CD4-positive, CD25-positive, alpha-beta regulatory T cell (primary cell): ENCODE measurements at regions not wholly inside any gene's neighbourhood (a gene's known extent, or its start where the extent isn't known, plus 50 kb on each side); places are given as distances from the start of the nearest gene placed in this dataset.

Experiments
- ATAC-seq, 2 donors: fragments of 150-1000 bp; cut with Tn5 transposase; one replicate each; pipeline ENCODE4 v1.10.0; 2021; ENCODE audit warnings: low read depth in 2 of 2, moderate number of reproducible peaks in 2 of 2, moderate library complexity in 1 of 2
- DNase-seq, 3 donors: peaks; one replicate each; pipeline versions ENCODE4 v3.0.0 to v3.0.0-alpha.2; 2012 to 2022; ENCODE audit warnings: mixed read lengths in 1 of 3
- H3K27ac ChIP-seq: one replicate; pipeline ENCODE4 v1.7.0; 2013; ENCODE audit warnings: mild to moderate bottlenecking, low read length; ENCODE audit not compliant: insufficient read depth, poor library complexity, severe bottlenecking
- H3K27me3 ChIP-seq: one replicate; pipeline ENCODE4 v1.7.0; 2013; ENCODE audit warnings: low read length; ENCODE audit not compliant: control insufficient read depth, insufficient read depth
- H3K36me3 ChIP-seq: one replicate; pipeline ENCODE4 v1.7.0; 2013; ENCODE audit warnings: mild to moderate bottlenecking, low read length, moderate library complexity; ENCODE audit not compliant: control insufficient read depth, insufficient read depth
- H3K4me1 ChIP-seq: 2 replicates; pipeline ENCODE4 v1.7.0; 2013; ENCODE audit warnings: mild to moderate bottlenecking, low read length; ENCODE audit not compliant: insufficient read depth, control insufficient read depth, poor library complexity, severe bottlenecking
- H3K4me3 ChIP-seq: one replicate; pipeline ENCODE4 v1.7.0; 2013; ENCODE audit warnings: low read depth, mild to moderate bottlenecking, low read length, moderate library complexity
- H3K9me3 ChIP-seq, 2 experiments: 1 replicate in 1 of 2; 2 replicates in 1 of 2; pipeline ENCODE4 v1.7.0; 2013; ENCODE audit warnings: low read length in 2 of 2, mild to moderate bottlenecking in 1 of 2, moderate library complexity in 1 of 2; ENCODE audit not compliant: control insufficient read depth in 2 of 2
- H3K27ac Mint-ChIP-seq, 3 donors: one replicate each; pipeline ENCODE4 v1.8.0; 2020 to 2022; ENCODE audit warnings: mild to moderate bottlenecking in 3 of 3, mixed read lengths in 3 of 3, moderate library complexity in 2 of 3
- H3K27me3 Mint-ChIP-seq: one replicate; pipeline ENCODE4 v1.8.0; 2022; ENCODE audit warnings: mild to moderate bottlenecking, mixed read lengths
- H3K36me3 Mint-ChIP-seq: one replicate; pipeline ENCODE4 v1.8.0; 2020; ENCODE audit warnings: mixed read lengths
- H3K4me1 Mint-ChIP-seq, 4 donors: one replicate each; pipeline ENCODE4 v1.8.0; 2020 to 2022; ENCODE audit warnings: mixed read lengths in 4 of 4, mild to moderate bottlenecking in 1 of 4
- H3K4me3 Mint-ChIP-seq, 4 donors: one replicate each; pipeline ENCODE4 v1.8.0; 2020 to 2022; ENCODE audit warnings: mild to moderate bottlenecking in 4 of 4, mixed read lengths in 4 of 4, moderate library complexity in 3 of 4
- H3K9me3 Mint-ChIP-seq, 7 donors: one replicate each; pipeline ENCODE4 v1.8.0; 2020 to 2022; ENCODE audit warnings: mixed read lengths in 7 of 7, mild to moderate bottlenecking in 3 of 7, moderate library complexity in 2 of 7

- H3K4me1 Mint-ChIP-seq, result no peaks in the 10 kb centered on the region
Observed at GRCh38 chr5:147997486-147997885, 66.3 kb upstream of the SPINK5 start.

GRCh38 chr5:147996379-147996778 is 67.4 kb upstream of the SPINK5 start:
- peaks cover under 1 to 5% of the 10 kb centered on the region in 2 experiments for H3K9me3 ChIP-seq
- H3K4me1 ChIP-seq, result no peaks in the 10 kb centered on the region
- H3K4me3 ChIP-seq, result no peak overlapping the region
- no peak for DNase-seq
- Mint-ChIP-seq H3K27me3 (no peaks in the 10 kb centered on the region), H3K36me3 (no peaks in the 10 kb centered on the region), H3K4me3 (no peak overlapping the region), H3K9me3 (peaks cover 0 to 15% (median 7%) of the 10 kb centered on the region in 7 donors), H3K4me1 (no peaks in the 10 kb centered on the region), H3K27ac (no peak overlapping the region)
- ATAC-seq, result no peak
- H3K27me3 ChIP-seq, result no peaks in the 10 kb centered on the region
- H3K36me3 ChIP-seq, result no peaks in the 10 kb centered on the region
- H3K27ac ChIP-seq, result no peak overlapping the region

More at GRCh38 chr5:147997486-147997885, 66.3 kb upstream of the SPINK5 start:
- H3K27ac ChIP-seq, result no peak overlapping the region
- H3K4me3 Mint-ChIP-seq, result no peak overlapping the region
- H3K27me3 ChIP-seq, result no peaks in the 10 kb centered on the region
- H3K4me3 ChIP-seq, result no peak overlapping the region
- peaks cover 7 to 11% of the 10 kb centered on the region in 2 experiments for H3K9me3 ChIP-seq
- H3K27ac Mint-ChIP-seq, result no peak overlapping the region
- H3K27me3 Mint-ChIP-seq, result no peaks in the 10 kb centered on the region
- ATAC-seq, result no peak
- H3K9me3 Mint-ChIP-seq, result peaks cover 1 to 19% (median 10%) of the 10 kb centered on the region in 7 donors
- DNase-seq, result no peak
- H3K36me3 ChIP-seq, result no peaks in the 10 kb centered on the region
- H3K4me1 ChIP-seq, result no peaks in the 10 kb centered on the region
- no peaks in the 10 kb centered on the region for H3K36me3 Mint-ChIP-seq

GRCh38 chr5:147995846-147996245 is 67.9 kb upstream of the SPINK5 start:
- no peaks in the 10 kb centered on the region for H3K4me1 Mint-ChIP-seq
- Histone ChIP-seq H3K27me3 (no peaks in the 10 kb centered on the region), H3K36me3 (no peaks in the 10 kb centered on the region), H3K27ac (no peak overlapping the region), H3K4me1 (no peaks in the 10 kb centered on the region), H3K4me3 (no peak overlapping the region), H3K9me3 (peaks cover 0 to 3% of the 10 kb centered on the region in 2 experiments)
- no peak overlapping the region for H3K4me3 Mint-ChIP-seq
- H3K27me3 Mint-ChIP-seq, result no peaks in the 10 kb centered on the region
- ATAC-seq (no peak), DNase-seq (no peak)
- no peaks in the 10 kb centered on the region for H3K36me3 Mint-ChIP-seq
- H3K27ac Mint-ChIP-seq, result no peak overlapping the region
- H3K9me3 Mint-ChIP-seq, result peaks cover 0 to 15% (median 6%) of the 10 kb centered on the region in 7 donors

- no peak overlapping the region for H3K4me3 Mint-ChIP-seq
- ATAC-seq, result no peak
- H3K36me3 ChIP-seq, result no peaks in the 10 kb centered on the region
- no peak for DNase-seq
- no peaks in the 10 kb centered on the region for H3K4me1 Mint-ChIP-seq
- no peaks in the 10 kb centered on the region for H3K36me3 Mint-ChIP-seq
- H3K9me3 Mint-ChIP-seq, result peaks cover 0 to 3% (median 0%) of the 10 kb centered on the region in 7 donors
- no peaks in the 10 kb centered on the region for H3K4me1 ChIP-seq
- H3K9me3 ChIP-seq, result no peaks in the 10 kb centered on the region
- no peaks in the 10 kb centered on the region for H3K27me3 Mint-ChIP-seq
- no peak overlapping the region for H3K27ac Mint-ChIP-seq
- H3K4me3 ChIP-seq, result no peak overlapping the region
- no peak overlapping the region for H3K27ac ChIP-seq
- no peaks in the 10 kb centered on the region for H3K27me3 ChIP-seq
Observed at GRCh38 chr5:147989994-147990393, 73.8 kb upstream of the SPINK5 start.

- ATAC-seq (no peak), DNase-seq (no peak)
- no peak overlapping the region for H3K4me3 Mint-ChIP-seq
- Histone ChIP-seq H3K36me3 (no peaks in the 10 kb centered on the region), H3K27ac (no peak overlapping the region), H3K27me3 (no peaks in the 10 kb centered on the region), H3K4me3 (no peak overlapping the region), H3K4me1 (no peaks in the 10 kb centered on the region), H3K9me3 (no peaks in the 10 kb centered on the region)
- H3K4me1 Mint-ChIP-seq, result no peaks in the 10 kb centered on the region
- no peaks in the 10 kb centered on the region for H3K27me3 Mint-ChIP-seq
- no peaks in the 10 kb centered on the region for H3K36me3 Mint-ChIP-seq
- H3K27ac Mint-ChIP-seq, result no peak overlapping the region
- peaks cover 0 to 3% (median under 1%) of the 10 kb centered on the region in 7 donors for H3K9me3 Mint-ChIP-seq
Observed at GRCh38 chr5:147989239-147989638, 74.5 kb upstream of the SPINK5 start.

- Mint-ChIP-seq H3K36me3 (no peaks in the 10 kb centered on the region), H3K4me1 (no peaks in the 10 kb centered on the region), H3K4me3 (no peak overlapping the region), H3K9me3 (peaks cover 0 to 7% (median 2%) of the 10 kb centered on the region in 7 donors), H3K27me3 (no peaks in the 10 kb centered on the region), H3K27ac (no peak overlapping the region)
- H3K27ac ChIP-seq, result no peak overlapping the region
- H3K36me3 ChIP-seq, result no peaks in the 10 kb centered on the region
- DNase-seq, result no peak
- no peak overlapping the region for H3K4me3 ChIP-seq
- no peak for ATAC-seq
- no peaks in the 10 kb centered on the region for H3K9me3 ChIP-seq
- no peaks in the 10 kb centered on the region for H3K27me3 ChIP-seq
- no peaks in the 10 kb centered on the region for H3K4me1 ChIP-seq
Observed at GRCh38 chr5:147986134-147986757, 77.5 kb upstream of the SPINK5 start.

GRCh38 chr5:147985608-147986007 is 78.2 kb upstream of the SPINK5 start:
- Histone ChIP-seq H3K36me3 (no peaks in the 10 kb centered on the region), H3K27me3 (no peaks in the 10 kb centered on the region), H3K27ac (no peak overlapping the region), H3K4me3 (no peak overlapping the region), H3K4me1 (no peaks in the 10 kb centered on the region), H3K9me3 (no peaks in the 10 kb centered on the region)
- DNase-seq (no peak), ATAC-seq (no peak)
- Mint-ChIP-seq H3K27me3 (no peaks in the 10 kb centered on the region), H3K36me3 (no peaks in the 10 kb centered on the region), H3K27ac (no peak overlapping the region), H3K4me3 (no peak overlapping the region), H3K9me3 (peaks cover 0 to 7% (median 2%) of the 10 kb centered on the region in 7 donors), H3K4me1 (no peaks in the 10 kb centered on the region)

- H3K27ac Mint-ChIP-seq, result no peak overlapping the region
- Histone ChIP-seq H3K4me1 (no peaks in the 10 kb centered on the region), H3K36me3 (no peaks in the 10 kb centered on the region), H3K4me3 (no peak overlapping the region), H3K27ac (no peak overlapping the region), H3K9me3 (no peaks in the 10 kb centered on the region), H3K27me3 (no peaks in the 10 kb centered on the region)
- no peak for DNase-seq
- H3K36me3 Mint-ChIP-seq, result no peaks in the 10 kb centered on the region
- H3K27me3 Mint-ChIP-seq, result no peaks in the 10 kb centered on the region
- ATAC-seq, result no peak
- no peak overlapping the region for H3K4me3 Mint-ChIP-seq
- no peaks in the 10 kb centered on the region for H3K4me1 Mint-ChIP-seq
- H3K9me3 Mint-ChIP-seq, result peaks cover 0 to 7% (median 1%) of the 10 kb centered on the region in 7 donors
Observed at GRCh38 chr5:147983742-147984141, 77.4 kb upstream of the C5orf46 start.
